ENCODE measurements at regions not wholly inside any gene's neighbourhood (a gene's known extent, or its start where the extent isn't known, plus 50 kb on each side); places are given as distances from the start of the nearest gene placed in this dataset.

DNA sequence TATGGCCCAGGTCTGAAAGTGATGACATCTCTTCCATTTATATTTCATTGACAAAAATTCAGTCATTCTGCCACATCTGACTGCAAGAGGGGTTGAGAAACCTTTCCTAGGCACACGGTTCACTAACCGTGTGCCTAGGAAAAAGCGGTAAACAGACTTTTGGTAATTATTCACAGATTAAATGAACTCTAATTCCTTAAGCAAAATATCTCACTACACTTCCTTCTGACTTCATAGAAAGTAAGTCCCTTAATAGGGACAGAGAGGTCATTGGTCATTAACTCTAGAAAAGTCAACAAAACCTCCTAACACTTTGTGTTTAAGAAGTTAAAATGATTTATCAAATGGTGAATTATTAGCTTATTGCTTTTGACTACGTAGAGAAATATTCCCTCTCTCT, 205.1 kb downstream of the PDHA2 start:
- DNase-seq (ENCODE audit: low read depth, low spot score) (no peak), ATAC-seq (no peak)
- H3K36me3 ChIP-seq (ENCODE audit: control insufficient read depth, insufficient read depth, low read length), result no peaks in the 10 kb centered on the region
- in situ Hi-C loops (cut with HindIII; ENCODE audit: low pct_unique_long_range_greater_than_20kb, low sequenced_read_pairs), result no loop called here
- no TSS peak for BruUV-seq (replicated peaks)
- H3K4me1 ChIP-seq (ENCODE audit: control insufficient read depth, insufficient read depth, low read length), result no peaks in the 10 kb centered on the region
- TF ChIP-seq TCF7L2 (IDR thresholded peaks at IDR 0.05; ENCODE audit: low read depth, low read length) (no peak), SIN3A (IDR thresholded peaks at IDR 0.05; ENCODE audit: borderline replicate concordance, insufficient read depth, low read depth, low read length) (no peak), POLR2AphosphoS5 (IDR thresholded peaks at IDR 0.05; ENCODE audit: low read depth, low read length) (no peak), CTCF (IDR thresholded peaks at IDR 0.05) (no peak)
- TF ChIP-seq, protein P1, sequence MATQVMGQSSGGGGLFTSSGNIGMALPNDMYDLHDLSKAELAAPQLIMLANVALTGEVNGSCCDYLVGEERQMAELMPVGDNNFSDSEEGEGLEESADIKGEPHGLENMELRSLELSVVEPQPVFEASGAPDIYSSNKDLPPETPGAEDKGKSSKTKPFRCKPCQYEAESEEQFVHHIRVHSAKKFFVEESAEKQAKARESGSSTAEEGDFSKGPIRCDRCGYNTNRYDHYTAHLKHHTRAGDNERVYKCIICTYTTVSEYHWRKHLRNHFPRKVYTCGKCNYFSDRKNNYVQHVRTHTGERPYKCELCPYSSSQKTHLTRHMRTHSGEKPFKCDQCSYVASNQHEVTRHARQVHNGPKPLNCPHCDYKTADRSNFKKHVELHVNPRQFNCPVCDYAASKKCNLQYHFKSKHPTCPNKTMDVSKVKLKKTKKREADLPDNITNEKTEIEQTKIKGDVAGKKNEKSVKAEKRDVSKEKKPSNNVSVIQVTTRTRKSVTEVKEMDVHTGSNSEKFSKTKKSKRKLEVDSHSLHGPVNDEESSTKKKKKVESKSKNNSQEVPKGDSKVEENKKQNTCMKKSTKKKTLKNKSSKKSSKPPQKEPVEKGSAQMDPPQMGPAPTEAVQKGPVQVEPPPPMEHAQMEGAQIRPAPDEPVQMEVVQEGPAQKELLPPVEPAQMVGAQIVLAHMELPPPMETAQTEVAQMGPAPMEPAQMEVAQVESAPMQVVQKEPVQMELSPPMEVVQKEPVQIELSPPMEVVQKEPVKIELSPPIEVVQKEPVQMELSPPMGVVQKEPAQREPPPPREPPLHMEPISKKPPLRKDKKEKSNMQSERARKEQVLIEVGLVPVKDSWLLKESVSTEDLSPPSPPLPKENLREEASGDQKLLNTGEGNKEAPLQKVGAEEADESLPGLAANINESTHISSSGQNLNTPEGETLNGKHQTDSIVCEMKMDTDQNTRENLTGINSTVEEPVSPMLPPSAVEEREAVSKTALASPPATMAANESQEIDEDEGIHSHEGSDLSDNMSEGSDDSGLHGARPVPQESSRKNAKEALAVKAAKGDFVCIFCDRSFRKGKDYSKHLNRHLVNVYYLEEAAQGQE (IDR thresholded peaks at IDR 0.05; ENCODE audit: insufficient read depth in 1 of 2, low read depth in 2 of 2, low read length in 1 of 2), result no peak
- intact Hi-C loops (cut with micrococcal nuclease; ENCODE audit: unreplicated experiment), result no loop called here
- ChIA-PET CTCF (no interaction called here), POLR2A (no interaction called here)
- H3K4me3 ChIP-seq (ENCODE audit: low read depth in 2 of 2, low read length in 2 of 2), result no peak overlapping the region
- no peaks in the 10 kb centered on the region for H3K9me3 ChIP-seq (ENCODE audit: control insufficient read depth, insufficient read depth, low read depth, low read length)
- no peaks in the 10 kb centered on the region for H3K27me3 ChIP-seq (ENCODE audit: control insufficient read depth, insufficient read depth, low read length)
- H3K27ac ChIP-seq (ENCODE audit: low read length), result no peak overlapping the region

DNA sequence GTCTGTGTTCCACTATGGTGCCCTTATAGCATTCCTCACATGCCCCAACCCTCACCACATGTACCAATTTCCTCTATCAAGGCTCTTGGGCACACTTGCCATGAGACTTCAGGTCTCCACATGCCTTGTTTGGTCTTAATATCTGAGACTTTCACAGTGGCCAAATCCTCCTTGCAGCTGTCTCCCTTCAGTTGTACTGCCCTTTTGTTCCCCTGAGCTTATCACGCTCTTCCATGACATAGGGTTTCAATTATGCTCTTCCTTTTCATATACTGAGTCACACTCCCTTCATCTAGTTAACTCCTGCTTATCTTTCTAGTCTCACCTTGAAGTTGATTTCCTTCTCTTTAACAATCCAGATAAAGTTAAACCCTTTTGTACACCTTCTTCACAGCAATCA, 212.9 kb downstream of the PDHA2 start:
- H3K27me3 ChIP-seq (ENCODE audit: control insufficient read depth, insufficient read depth, low read length), result no peaks in the 10 kb centered on the region
- no peaks in the 10 kb centered on the region for H3K36me3 ChIP-seq (ENCODE audit: control insufficient read depth, insufficient read depth, low read length)
- TF ChIP-seq POLR2AphosphoS5 (IDR thresholded peaks at IDR 0.05; ENCODE audit: low read depth, low read length), result no peak
- no peak for TF ChIP-seq TCF7L2 (IDR thresholded peaks at IDR 0.05; ENCODE audit: low read depth, low read length)
- TF ChIP-seq, protein P1 (IDR thresholded peaks at IDR 0.05; ENCODE audit: insufficient read depth in 1 of 2, low read depth in 2 of 2, low read length in 1 of 2), result no peak
- TF ChIP-seq CTCF (IDR thresholded peaks at IDR 0.05), result no peak
- no peak for TF ChIP-seq SIN3A (IDR thresholded peaks at IDR 0.05; ENCODE audit: borderline replicate concordance, insufficient read depth, low read depth, low read length)
- no peaks in the 10 kb centered on the region for H3K4me1 ChIP-seq (ENCODE audit: control insufficient read depth, insufficient read depth, low read length)
- no peak overlapping the region for H3K4me3 ChIP-seq (ENCODE audit: low read depth in 2 of 2, low read length in 2 of 2)
- DNase-seq (ENCODE audit: low read depth, low spot score), result no peak
- no peaks in the 10 kb centered on the region for H3K9me3 ChIP-seq (ENCODE audit: control insufficient read depth, insufficient read depth, low read depth, low read length)
- BruUV-seq (replicated peaks), result no TSS peak
- in situ Hi-C loops (cut with HindIII; ENCODE audit: low pct_unique_long_range_greater_than_20kb, low sequenced_read_pairs), result no loop called here
- intact Hi-C loops (cut with micrococcal nuclease; ENCODE audit: unreplicated experiment), result no loop called here
- no peak overlapping the region for H3K27ac ChIP-seq (ENCODE audit: low read length)
- ATAC-seq, result no peak
- CTCF ChIA-PET, result no interaction called here
- POLR2A ChIA-PET, result no interaction called here

All from Panc1 (cell line).